Left ventricle myocardium inferior (tissue), 1 donor: ENCODE measurements at regions not wholly inside any gene's neighbourhood (a gene's known extent, or its start where the extent isn't known, plus 50 kb on each side); places are given as distances from the start of the nearest gene placed in this dataset.

Experiments
- DNase-seq: peaks from one replicate; pipeline ENCODE4 v3.0.0-alpha.2; 2020
- H3K27ac ChIP-seq: fragments of 200-600 bp; replicated peaks from 2 replicates; pipeline ENCODE4 v1.8.0; 2021
- H3K27me3 ChIP-seq: fragments of 200-600 bp; 2 replicates; pipeline ENCODE4 v1.8.0; 2021; ENCODE audit warnings: low read depth
- H3K36me3 ChIP-seq: fragments of 200-600 bp; 2 replicates; pipeline ENCODE4 v1.8.0; 2021
- H3K4me1 ChIP-seq: fragments of 200-600 bp; 2 replicates; pipeline ENCODE4 v1.8.0; 2021
- H3K4me3 ChIP-seq: fragments of 200-600 bp; 2 replicates; pipeline ENCODE4 v1.8.0; 2021; ENCODE audit warnings: mild to moderate bottlenecking, moderate library complexity
- H3K9me3 ChIP-seq: fragments of 200-600 bp; replicated peaks from 2 replicates; pipeline ENCODE4 v1.8.0; 2021
- CTCF ChIP-seq: fragments of 200-600 bp; IDR thresholded peaks from 2 replicates; pipeline ENCODE4 v1.8.0; 2021; ENCODE audit warnings: antibody characterized with exemption, mild to moderate bottlenecking, borderline replicate concordance
- intact Hi-C: fragments of 100-400 bp; cut with micrococcal nuclease; formaldehyde crosslinking; loops from one replicate; pipeline ENCODE4 v1.11.0; 2022
- donor health status: DM: no; HTN: yes; CAD: no; lungs with severe emphysema.

- intact Hi-C loops, result no loop called here
- TF ChIP-seq CTCF, result no peak
- H3K9me3 ChIP-seq, result peaks cover under 1% of the 10 kb centered on the region
Measured at GRCh38 chr11:33588056-33588455, 112.6 kb downstream of the C11orf91 start.

GRCh38 chr11:33585586-33586209 lies 114.9 kb downstream of the C11orf91 start:
- no peak overlapping the region for H3K27ac ChIP-seq
- no peak for DNase-seq
- no peaks in the 10 kb centered on the region for H3K36me3 ChIP-seq
- TF ChIP-seq CTCF, result no peak
- H3K9me3 ChIP-seq, result no peaks in the 10 kb centered on the region
- peaks cover 25% of the 10 kb centered on the region for H3K27me3 ChIP-seq
- H3K4me1 ChIP-seq, result no peaks in the 10 kb centered on the region
- no peak overlapping the region for H3K4me3 ChIP-seq
- intact Hi-C loops, result no loop called here

More at GRCh38 chr11:33588056-33588455, 112.6 kb downstream of the C11orf91 start:
- H3K27me3 ChIP-seq, result peaks cover 13% of the 10 kb centered on the region
- H3K4me3 ChIP-seq, result no peak overlapping the region
- no peaks in the 10 kb centered on the region for H3K4me1 ChIP-seq
- no peak overlapping the region for H3K27ac ChIP-seq
- no peak for DNase-seq
- no peaks in the 10 kb centered on the region for H3K36me3 ChIP-seq

GRCh38 chr11:33582636-33583325 lies 117.8 kb downstream of the C11orf91 start:
- no peaks in the 10 kb centered on the region for H3K36me3 ChIP-seq
- H3K27me3 ChIP-seq, result peaks cover 40% of the 10 kb centered on the region
- no peak overlapping the region for H3K27ac ChIP-seq
- intact Hi-C loops, result no loop called here
- H3K9me3 ChIP-seq, result no peaks in the 10 kb centered on the region
- H3K4me3 ChIP-seq, result no peak overlapping the region
- no peak for DNase-seq
- TF ChIP-seq CTCF, result no peak
- H3K4me1 ChIP-seq, result no peaks in the 10 kb centered on the region

- intact Hi-C loops, result no loop called here
- Histone ChIP-seq H3K4me3 (no peak overlapping the region), H3K36me3 (no peaks in the 10 kb centered on the region), H3K4me1 (no peaks in the 10 kb centered on the region), H3K27ac (no peak overlapping the region), H3K9me3 (no peaks in the 10 kb centered on the region), H3K27me3 (peaks cover 39% of the 10 kb centered on the region)
- no peak for DNase-seq
- no peak for TF ChIP-seq CTCF
Measured at GRCh38 chr11:33579101-33579500, 121.5 kb downstream of the C11orf91 start.

- H3K9me3 ChIP-seq, result peaks cover 11% of the 10 kb centered on the region
- DNase-seq, result no peak
- H3K27me3 ChIP-seq, result peaks cover 36% of the 10 kb centered on the region
- no peaks in the 10 kb centered on the region for H3K36me3 ChIP-seq
- H3K4me3 ChIP-seq, result no peak overlapping the region
- H3K27ac ChIP-seq, result no peak overlapping the region
- no peaks in the 10 kb centered on the region for H3K4me1 ChIP-seq
- no peak for TF ChIP-seq CTCF
- intact Hi-C loops, result no loop called here
Measured at GRCh38 chr11:33577204-33577603, 123.4 kb downstream of the C11orf91 start.
